AG09309 (cell line): ENCODE measurements at regions not wholly inside any gene's neighbourhood (a gene's known extent, or its start where the extent isn't known, plus 50 kb on each side); places are given as distances from the start of the nearest gene placed in this dataset.

Source experiments
- DNase-seq: peaks from one replicate; pipeline ENCODE4 v3.0.0-alpha.2; 2010; ENCODE audit warnings: low read depth
- H3K4me3 ChIP-seq: 2 replicates; pipeline ENCODE4 v1.5.1; 2011; ENCODE audit warnings: mild to moderate bottlenecking, low read depth, low read length, moderate library complexity; ENCODE audit not compliant: control insufficient read depth
- CTCF ChIP-seq: IDR thresholded peaks from 2 replicates; pipeline ENCODE4 v1.5.1; 2011; ENCODE audit warnings: mild to moderate bottlenecking, low read depth, low read length, inconsistent platforms; ENCODE audit not compliant: insufficient read depth, control insufficient read depth; ENCODE audit errors: missing control alignments

- no peak for TF ChIP-seq CTCF
- no peak overlapping the region for H3K4me3 ChIP-seq
- no peak for DNase-seq
Observed at GRCh38 chr1:25145775-25146393, 86.4 kb downstream of the SYF2 start.

GRCh38 chr1:25140073-25140797 lies 92.1 kb downstream of the SYF2 start:
- no peak for TF ChIP-seq CTCF
- no peak overlapping the region for H3K4me3 ChIP-seq
- no peak for DNase-seq

- H3K4me3 ChIP-seq = no peak overlapping the region
- DNase-seq = no peak
- no peak for TF ChIP-seq CTCF
Observed at GRCh38 chr1:25137521-25138395, 94.5 kb downstream of the SYF2 start.

GRCh38 chr1:25137106-25137505 lies 95.2 kb downstream of the SYF2 start:
- TF ChIP-seq CTCF = no peak
- no peak for DNase-seq

GRCh38 chr1:25135909-25136308 lies 96.4 kb downstream of the SYF2 start:
- TF ChIP-seq CTCF = no peak
- no peak for DNase-seq
- H3K4me3 ChIP-seq = no peak overlapping the region

More at GRCh38 chr1:25137106-25137505, 95.2 kb downstream of the SYF2 start:
- no peak overlapping the region for H3K4me3 ChIP-seq

GRCh38 chr1:25134801-25135461 lies 97.4 kb downstream of the SYF2 start:
- TF ChIP-seq CTCF = no peak
- no peak for DNase-seq
- no peak overlapping the region for H3K4me3 ChIP-seq
